ENCODE measurements at regions not wholly inside any gene's neighbourhood (a gene's known extent, or its start where the extent isn't known, plus 50 kb on each side); places are given as distances from the start of the nearest gene placed in this dataset.

DNA sequence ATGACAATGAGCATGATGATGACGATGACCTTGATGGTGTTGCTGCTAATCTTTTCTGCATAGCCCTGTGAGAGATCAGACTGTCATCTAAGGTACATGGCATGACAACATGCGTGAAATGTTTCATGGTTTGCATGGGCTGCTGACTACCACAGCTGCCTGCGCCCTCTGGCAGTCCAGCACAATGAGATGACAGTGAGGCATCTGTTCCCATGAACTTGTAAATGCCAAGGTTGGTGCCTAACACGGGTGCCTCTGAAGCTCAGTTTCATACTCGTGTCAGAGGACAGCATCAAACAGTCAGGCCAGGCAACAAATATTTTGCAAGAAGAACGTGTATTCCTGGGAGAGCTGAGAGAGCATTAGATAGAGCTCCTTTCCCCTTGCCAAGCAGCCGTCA lies 122.0 kb upstream of the PRKCQ start:
- in situ Hi-C loops (cut with HindIII; ENCODE audit: low sequenced_read_pairs): no loop called here

GRCh38 chr10:6701289-6701688 lies 121.2 kb upstream of the PRKCQ start:
- no peak overlapping the region for H3K4me3 ChIP-seq (ENCODE audit: low read depth, low read length)
- no peak for DNase-seq (ENCODE audit: low read depth, low spot score)
- in situ Hi-C loops (cut with HindIII; ENCODE audit: low sequenced_read_pairs): no loop called here
- peak; percentile 25 for TF ChIP-seq CTCF (IDR thresholded peaks at IDR 0.05; ENCODE audit: low read depth, low read length)

More for the DNA sequence above, 122.0 kb upstream of the PRKCQ start:
- no peak for DNase-seq (ENCODE audit: low read depth, low spot score)
- no peak for TF ChIP-seq CTCF (IDR thresholded peaks at IDR 0.05; ENCODE audit: low read depth, low read length)
- no peak overlapping the region for H3K4me3 ChIP-seq (ENCODE audit: low read depth, low read length)

GRCh38 chr10:6700066-6700465 lies 120.0 kb upstream of the PRKCQ start:
- H3K4me3 ChIP-seq (ENCODE audit: low read depth, low read length): no peak overlapping the region
- TF ChIP-seq CTCF (IDR thresholded peaks at IDR 0.05; ENCODE audit: low read depth, low read length): no peak
- no peak for DNase-seq (ENCODE audit: low read depth, low spot score)
- in situ Hi-C loops (cut with HindIII; ENCODE audit: low sequenced_read_pairs): no loop called here

DNA sequence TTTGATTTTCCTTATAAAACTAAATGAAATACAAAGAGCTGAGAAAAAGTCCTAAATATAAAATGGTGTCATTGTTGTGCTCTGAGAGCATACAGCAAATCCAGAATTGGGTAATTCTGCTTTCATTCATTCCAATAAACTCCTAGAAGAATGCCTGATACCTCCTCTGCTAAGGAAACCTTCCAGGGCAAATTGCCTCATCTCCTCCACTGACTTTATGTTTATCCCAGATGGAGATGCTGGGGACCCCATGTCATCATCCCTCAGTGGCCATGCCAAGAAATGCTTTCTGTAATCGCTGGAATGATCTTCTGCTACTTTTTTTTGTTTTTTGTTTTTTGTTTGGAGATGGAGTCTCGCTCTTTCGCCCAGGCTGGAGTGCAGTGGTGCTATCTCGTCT lies 119.3 kb upstream of the PRKCQ start:
- in situ Hi-C loops (cut with HindIII; ENCODE audit: low sequenced_read_pairs): no loop called here
- no peak for TF ChIP-seq CTCF (IDR thresholded peaks at IDR 0.05; ENCODE audit: low read depth, low read length)
- H3K4me3 ChIP-seq (ENCODE audit: low read depth, low read length): no peak overlapping the region
- no peak for DNase-seq (ENCODE audit: low read depth, low spot score)

DNA sequence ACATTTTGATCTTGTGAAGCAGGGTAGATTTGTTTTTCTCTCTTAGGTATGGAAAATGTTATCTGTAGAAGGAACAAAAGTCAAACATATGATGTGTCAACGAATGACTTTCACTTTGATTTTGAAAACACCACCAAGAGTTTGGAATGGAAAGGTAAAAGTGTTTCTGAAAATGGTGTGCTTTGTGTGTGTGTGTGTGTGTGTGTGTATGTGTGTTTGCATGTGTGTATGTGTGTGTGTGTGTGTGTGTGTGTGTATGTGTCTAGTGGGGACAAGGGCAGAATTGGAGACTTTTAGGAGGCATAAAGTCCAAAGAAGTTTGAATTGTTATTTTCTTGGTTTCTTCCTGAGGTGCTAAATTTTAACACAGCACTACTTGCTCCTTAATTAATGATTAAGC lies 115.4 kb upstream of the PRKCQ start:
- in situ Hi-C loops (cut with HindIII; ENCODE audit: low sequenced_read_pairs): no loop called here
- no peak for TF ChIP-seq CTCF (IDR thresholded peaks at IDR 0.05; ENCODE audit: low read depth, low read length)
- no peak for DNase-seq (ENCODE audit: low read depth, low spot score)
- H3K4me3 ChIP-seq (ENCODE audit: low read depth, low read length): no peak overlapping the region

DNA sequence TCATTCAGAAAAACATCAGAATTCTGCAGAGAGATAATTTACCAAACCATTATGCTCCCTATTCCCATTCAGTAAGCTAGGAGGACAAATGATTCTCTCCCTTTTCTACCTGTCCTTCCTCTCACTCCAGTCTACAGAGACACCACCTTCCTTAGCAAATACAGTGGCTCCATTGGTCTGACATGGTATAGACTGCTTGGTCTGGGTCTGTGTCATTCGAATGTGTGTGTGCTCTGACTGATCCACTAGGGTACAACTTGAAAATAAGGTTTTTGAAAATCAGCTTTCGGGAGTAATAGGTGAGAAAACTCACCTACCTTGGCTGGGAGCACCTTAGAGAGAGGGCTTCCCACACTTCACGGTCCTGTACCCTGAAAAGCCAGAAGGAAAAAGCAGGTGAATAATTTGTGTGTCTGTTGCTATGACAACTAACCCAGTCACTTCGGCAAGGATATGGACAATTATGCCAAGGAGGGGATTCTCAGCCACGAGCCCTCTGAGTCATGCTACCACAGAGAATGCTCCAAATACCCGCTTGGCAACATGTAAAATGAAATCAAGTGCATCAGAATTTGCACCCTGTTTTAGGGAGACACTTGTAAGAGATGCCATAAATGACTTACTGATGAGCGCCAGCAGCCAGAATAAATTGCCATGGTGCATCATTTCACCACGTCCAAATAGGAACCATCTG lies 114.5 kb upstream of the PRKCQ start:
- no peak overlapping the region for H3K4me3 ChIP-seq (ENCODE audit: low read depth, low read length)
- peak; percentile 29 for DNase-seq (ENCODE audit: low read depth, low spot score)
- no peak for TF ChIP-seq CTCF (IDR thresholded peaks at IDR 0.05; ENCODE audit: low read depth, low read length)
- in situ Hi-C loops (cut with HindIII; ENCODE audit: low sequenced_read_pairs): no loop called here

Data from astrocyte of the spinal cord (primary cell).